NB4 (cell line): ENCODE measurements at regions not wholly inside any gene's neighbourhood (a gene's known extent, or its start where the extent isn't known, plus 50 kb on each side); places are given as distances from the start of the nearest gene placed in this dataset.

ENCODE experiments used
- DNase-seq: peaks from one replicate; pipeline ENCODE4 v3.0.0; 2010; ENCODE audit warnings: low read depth
- H3K4me3 ChIP-seq: one replicate; pipeline ENCODE4 v1.5.1; 2011; ENCODE audit warnings: mild to moderate bottlenecking, low read depth, low read length, moderate library complexity
- MYC ChIP-seq: IDR thresholded peaks from 2 replicates; pipeline ENCODE4 v1.6.1; 2011; ENCODE audit warnings: low read depth, low read length
- POLR2A ChIP-seq: IDR thresholded peaks from 2 replicates; pipeline ENCODE4 v1.6.1; 2011; ENCODE audit warnings: mild to moderate bottlenecking; ENCODE audit not compliant: insufficient read length; ENCODE audit errors: extremely low read depth
- TF ChIP-seq, protein P1 (sequence below): IDR thresholded peaks from one replicate; pipeline ENCODE4 v1.5.1; 2012; ENCODE audit warnings: low read depth, low read length
- TF ChIP-seq, protein P2 (sequence below): IDR thresholded peaks from 2 replicates; pipeline ENCODE4 v1.6.1; 2011; ENCODE audit warnings: low read depth, low read length

DNA sequence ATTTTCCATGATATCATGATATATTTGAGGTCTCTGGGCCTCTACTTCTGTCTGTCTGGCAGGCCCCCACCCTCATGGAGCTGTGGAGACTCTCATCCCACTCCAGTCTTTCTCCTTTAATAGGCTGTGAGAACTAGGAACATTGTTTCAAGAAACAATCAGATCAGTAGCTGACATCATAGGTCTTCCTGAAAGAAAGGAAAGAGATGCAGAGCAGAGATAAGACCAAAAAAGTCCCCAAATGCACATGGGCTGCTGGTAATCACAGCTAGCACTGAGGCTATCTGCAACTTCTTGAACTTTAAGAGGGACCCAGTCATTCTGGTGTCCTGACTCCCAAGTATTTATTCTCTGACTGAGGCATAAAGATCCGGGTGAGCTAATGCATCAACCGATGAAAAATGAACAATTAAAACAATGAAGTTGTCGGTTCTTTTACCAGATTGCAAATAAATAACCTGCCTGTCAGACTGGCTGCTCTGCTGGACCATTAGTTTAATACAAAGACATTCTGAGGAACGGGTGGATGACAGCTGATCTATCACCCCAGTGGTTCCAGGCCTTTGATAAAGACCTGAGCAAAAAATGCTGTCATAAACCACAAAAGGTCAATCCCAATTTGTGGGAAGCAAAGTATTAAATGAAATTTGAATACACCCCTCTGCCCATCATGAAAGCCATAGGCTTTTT is 780.8 kb upstream of the GOLIM4 start:
- TF ChIP-seq, protein P1, sequence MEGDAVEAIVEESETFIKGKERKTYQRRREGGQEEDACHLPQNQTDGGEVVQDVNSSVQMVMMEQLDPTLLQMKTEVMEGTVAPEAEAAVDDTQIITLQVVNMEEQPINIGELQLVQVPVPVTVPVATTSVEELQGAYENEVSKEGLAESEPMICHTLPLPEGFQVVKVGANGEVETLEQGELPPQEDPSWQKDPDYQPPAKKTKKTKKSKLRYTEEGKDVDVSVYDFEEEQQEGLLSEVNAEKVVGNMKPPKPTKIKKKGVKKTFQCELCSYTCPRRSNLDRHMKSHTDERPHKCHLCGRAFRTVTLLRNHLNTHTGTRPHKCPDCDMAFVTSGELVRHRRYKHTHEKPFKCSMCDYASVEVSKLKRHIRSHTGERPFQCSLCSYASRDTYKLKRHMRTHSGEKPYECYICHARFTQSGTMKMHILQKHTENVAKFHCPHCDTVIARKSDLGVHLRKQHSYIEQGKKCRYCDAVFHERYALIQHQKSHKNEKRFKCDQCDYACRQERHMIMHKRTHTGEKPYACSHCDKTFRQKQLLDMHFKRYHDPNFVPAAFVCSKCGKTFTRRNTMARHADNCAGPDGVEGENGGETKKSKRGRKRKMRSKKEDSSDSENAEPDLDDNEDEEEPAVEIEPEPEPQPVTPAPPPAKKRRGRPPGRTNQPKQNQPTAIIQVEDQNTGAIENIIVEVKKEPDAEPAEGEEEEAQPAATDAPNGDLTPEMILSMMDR, result no peak
- TF ChIP-seq MYC (no peak), POLR2A (no peak)
- TF ChIP-seq, protein P2, sequence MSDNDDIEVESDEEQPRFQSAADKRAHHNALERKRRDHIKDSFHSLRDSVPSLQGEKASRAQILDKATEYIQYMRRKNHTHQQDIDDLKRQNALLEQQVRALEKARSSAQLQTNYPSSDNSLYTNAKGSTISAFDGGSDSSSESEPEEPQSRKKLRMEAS, result no peak
- no peak overlapping the region for H3K4me3 ChIP-seq
- DNase-seq, result no peak

DNA sequence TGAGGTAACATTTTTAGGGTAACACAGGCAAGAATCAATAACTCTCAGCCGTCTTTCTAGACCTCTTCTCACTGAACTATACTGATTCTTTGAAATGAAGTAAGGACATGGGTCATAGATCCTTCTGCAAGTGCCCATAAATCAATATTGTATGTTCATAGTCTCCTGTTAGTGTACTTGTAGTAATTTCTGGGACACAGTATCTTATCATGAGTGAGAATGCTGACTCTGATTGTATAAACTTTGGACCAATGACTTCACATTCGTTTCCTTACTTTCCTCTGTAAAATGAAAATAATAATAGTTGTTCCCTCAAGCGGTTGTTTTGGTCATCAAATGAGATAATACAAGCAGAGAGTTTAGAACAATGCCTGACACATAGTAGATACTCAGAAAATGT is 777.1 kb upstream of the GOLIM4 start:
- no peak for DNase-seq
- no peak overlapping the region for H3K4me3 ChIP-seq
- TF ChIP-seq, protein P2, result no peak
- TF ChIP-seq POLR2A (no peak), MYC (no peak)
- TF ChIP-seq, protein P1, result no peak

DNA sequence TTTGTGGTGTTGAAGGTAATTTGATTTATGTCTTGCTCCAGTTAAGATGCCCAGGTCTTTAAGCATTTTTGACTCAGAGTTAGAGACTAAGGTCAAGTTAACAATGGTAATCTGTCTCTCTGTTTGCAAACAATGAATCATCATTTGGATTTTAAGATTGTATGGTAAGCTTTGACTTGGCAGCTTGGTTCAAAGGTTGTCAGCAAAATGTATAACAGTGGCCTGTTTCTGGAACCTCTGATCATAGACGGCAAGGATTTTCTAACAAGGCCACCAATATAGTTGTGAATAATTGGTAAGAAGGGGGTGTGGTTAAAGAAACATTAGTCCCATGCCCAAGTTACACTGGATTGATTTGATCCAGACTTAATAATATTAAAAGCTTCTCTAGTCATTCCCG is 775.2 kb upstream of the GOLIM4 start:
- DNase-seq, result no peak
- TF ChIP-seq MYC, result no peak
- TF ChIP-seq POLR2A, result no peak
- TF ChIP-seq, protein P2, result no peak
- TF ChIP-seq, protein P1, result no peak
- no peak overlapping the region for H3K4me3 ChIP-seq

DNA sequence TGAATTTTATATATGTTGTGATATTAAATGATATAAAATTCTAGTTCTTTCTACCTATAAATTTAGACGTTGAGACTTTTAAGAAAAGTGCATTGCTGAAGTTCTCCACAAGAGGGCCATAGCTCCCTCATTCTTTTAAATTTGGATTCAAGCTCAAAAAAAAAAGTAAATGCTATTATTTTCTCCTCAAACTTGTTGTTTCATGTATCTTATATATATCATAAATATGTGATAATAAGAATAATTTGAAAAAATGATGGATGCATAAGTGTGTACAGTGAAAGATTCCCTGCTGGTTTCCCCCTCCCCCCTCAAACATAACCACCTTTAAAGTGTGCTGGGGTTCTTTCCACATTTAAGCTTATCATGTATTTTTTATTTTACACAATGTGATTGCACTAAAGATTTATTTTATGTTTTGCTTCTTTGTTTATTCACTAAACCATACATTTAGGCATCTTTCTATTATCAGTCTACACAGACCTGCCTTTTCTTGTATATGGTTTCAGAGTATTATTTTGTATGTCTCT is 769.4 kb upstream of the GOLIM4 start:
- TF ChIP-seq POLR2A, result no peak
- TF ChIP-seq, protein P1, result peak; percentile 63
- DNase-seq, result peak; percentile 11

DNA sequence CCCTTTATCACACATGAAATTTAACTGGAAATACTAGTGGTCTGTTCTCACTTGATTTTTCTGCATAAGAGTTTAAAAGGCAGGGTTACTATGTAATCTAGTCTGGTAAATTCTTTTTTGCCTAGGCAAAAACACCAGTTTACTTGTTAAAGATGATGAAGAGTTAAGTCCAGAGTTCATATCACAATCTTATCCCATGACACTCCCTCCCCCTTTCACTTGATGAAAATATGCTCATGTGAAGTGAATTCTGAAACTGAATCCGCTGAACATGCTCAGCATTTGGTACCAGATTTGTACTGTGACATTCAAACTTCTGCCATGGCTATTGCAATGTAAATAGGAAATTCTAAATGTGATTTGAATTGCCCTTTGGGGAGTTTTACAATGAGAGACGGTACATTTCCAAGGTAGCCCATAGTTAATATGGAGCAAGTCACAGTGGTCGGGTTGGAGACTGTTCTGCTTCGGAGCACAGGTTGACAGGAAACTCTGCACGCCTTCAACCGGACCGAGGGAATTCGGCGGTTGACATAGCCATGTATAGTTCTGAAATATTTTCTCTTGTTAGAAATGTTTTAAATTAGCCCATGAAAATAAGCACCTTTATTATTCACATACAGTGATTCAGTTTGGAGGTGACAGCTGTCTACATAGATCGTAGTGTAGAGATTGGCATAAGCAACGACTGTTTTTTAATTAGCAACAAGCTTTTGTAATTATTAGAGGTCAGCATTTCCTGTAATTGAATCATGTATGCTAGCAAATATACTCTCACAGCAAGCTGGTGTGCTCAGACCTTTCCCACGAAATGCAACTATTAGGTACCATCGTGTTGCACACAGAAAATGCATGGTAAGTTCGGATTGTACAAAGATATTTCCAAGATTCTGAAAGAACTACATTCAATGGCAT is 768.6 kb upstream of the GOLIM4 start:
- DNase-seq, result no peak
- no peak overlapping the region for H3K4me3 ChIP-seq
- TF ChIP-seq MYC (no peak), POLR2A (no peak)
- TF ChIP-seq, protein P1, result no peak
- TF ChIP-seq, protein P2, result no peak

More for the DNA sequence above, 769.4 kb upstream of the GOLIM4 start:
- no peak overlapping the region for H3K4me3 ChIP-seq
